Right lobe of liver (tissue), 4 donors: ENCODE measurements at regions not wholly inside any gene's neighbourhood (a gene's known extent, or its start where the extent isn't known, plus 50 kb on each side); places are given as distances from the start of the nearest gene placed in this dataset.

Source experiments
- POLR2A ChIP-seq: fragments of 450-650 bp; IDR thresholded peaks from one replicate; pipeline ENCODE4 v1.6.1; 2017; ENCODE audit warnings: antibody characterized with exemption, mild to moderate bottlenecking
- TF ChIP-seq, protein P1 (sequence below), 4 donors: fragments of 200-600 bp in 3 of 4; fragments of 450-650 bp in 1 of 4; IDR thresholded peaks; one replicate each; pipeline versions ENCODE4 v1.5.1 to v1.8.0; 2016 to 2022; ENCODE audit warnings: antibody characterized with exemption in 4 of 4, mild to moderate bottlenecking in 2 of 4
- donor health status: DM: no; HTN: no; CAD: no.
- donor health status: DM: no; HTN: no; CAD: no.
- donor health status: DM: no; HTN: yes; CAD: no.

- TF ChIP-seq, protein P1, sequence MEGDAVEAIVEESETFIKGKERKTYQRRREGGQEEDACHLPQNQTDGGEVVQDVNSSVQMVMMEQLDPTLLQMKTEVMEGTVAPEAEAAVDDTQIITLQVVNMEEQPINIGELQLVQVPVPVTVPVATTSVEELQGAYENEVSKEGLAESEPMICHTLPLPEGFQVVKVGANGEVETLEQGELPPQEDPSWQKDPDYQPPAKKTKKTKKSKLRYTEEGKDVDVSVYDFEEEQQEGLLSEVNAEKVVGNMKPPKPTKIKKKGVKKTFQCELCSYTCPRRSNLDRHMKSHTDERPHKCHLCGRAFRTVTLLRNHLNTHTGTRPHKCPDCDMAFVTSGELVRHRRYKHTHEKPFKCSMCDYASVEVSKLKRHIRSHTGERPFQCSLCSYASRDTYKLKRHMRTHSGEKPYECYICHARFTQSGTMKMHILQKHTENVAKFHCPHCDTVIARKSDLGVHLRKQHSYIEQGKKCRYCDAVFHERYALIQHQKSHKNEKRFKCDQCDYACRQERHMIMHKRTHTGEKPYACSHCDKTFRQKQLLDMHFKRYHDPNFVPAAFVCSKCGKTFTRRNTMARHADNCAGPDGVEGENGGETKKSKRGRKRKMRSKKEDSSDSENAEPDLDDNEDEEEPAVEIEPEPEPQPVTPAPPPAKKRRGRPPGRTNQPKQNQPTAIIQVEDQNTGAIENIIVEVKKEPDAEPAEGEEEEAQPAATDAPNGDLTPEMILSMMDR (IDR thresholded peaks at IDR 0.05) = no peak
- no peak for TF ChIP-seq POLR2A
These were observed 122.1 kb upstream of the SLC39A10 start for GRCh38 chr2:195534971-195535370.
